ENCODE measurements at regions not wholly inside any gene's neighbourhood (a gene's known extent, or its start where the extent isn't known, plus 50 kb on each side); places are given as distances from the start of the nearest gene placed in this dataset.

GRCh38 chr9:86663905-86664304 lies 283.4 kb downstream of the GAS1 start:
- no peak for DNase-seq
- Histone ChIP-seq H3K27ac (no peak overlapping the region), H3K4me3 (ENCODE audit: low read depth, low read length) (no peak overlapping the region), H3K27me3 (replicated peaks) (no peaks in the 10 kb centered on the region), H3K36me3 (replicated peaks) (no peaks in the 10 kb centered on the region)
- in situ Hi-C loops (cut with HindIII; ENCODE audit: low pct_ligation_motif_present, low sequenced_read_pairs) = no loop called here
- TF ChIP-seq CTCF (IDR thresholded peaks at IDR 0.05; ENCODE audit: low read depth, low read length, missing control alignments) = no peak

- DNase-seq = no peak
- Histone ChIP-seq H3K27ac (no peak overlapping the region), H3K4me3 (ENCODE audit: low read depth, low read length) (no peak overlapping the region), H3K36me3 (replicated peaks) (no peaks in the 10 kb centered on the region), H3K27me3 (replicated peaks) (no peaks in the 10 kb centered on the region)
- in situ Hi-C loops (cut with HindIII; ENCODE audit: low pct_ligation_motif_present, low sequenced_read_pairs) = no loop called here
- no peak for TF ChIP-seq CTCF (IDR thresholded peaks at IDR 0.05; ENCODE audit: low read depth, low read length, missing control alignments)
These were observed 284.3 kb downstream of the GAS1 start for GRCh38 chr9:86662890-86663468.

- TF ChIP-seq CTCF (IDR thresholded peaks at IDR 0.05; ENCODE audit: low read depth, low read length, missing control alignments) = no peak
- DNase-seq = peak; percentile 80
- no peaks in the 10 kb centered on the region for H3K27me3 ChIP-seq (replicated peaks)
- H3K27ac ChIP-seq = no peak overlapping the region
- in situ Hi-C loops (cut with HindIII; ENCODE audit: low pct_ligation_motif_present, low sequenced_read_pairs) = no loop called here
- no peaks in the 10 kb centered on the region for H3K36me3 ChIP-seq (replicated peaks)
- no peak overlapping the region for H3K4me3 ChIP-seq (ENCODE audit: low read depth, low read length)
These were observed 287.0 kb downstream of the GAS1 start for GRCh38 chr9:86660146-86660943.

- DNase-seq = no peak
- H3K27me3 ChIP-seq (replicated peaks) = no peaks in the 10 kb centered on the region
- H3K4me3 ChIP-seq (ENCODE audit: low read depth, low read length) = no peak overlapping the region
- TF ChIP-seq CTCF (IDR thresholded peaks at IDR 0.05; ENCODE audit: low read depth, low read length, missing control alignments) = no peak
- in situ Hi-C loops (cut with HindIII; ENCODE audit: low pct_ligation_motif_present, low sequenced_read_pairs) = no loop called here
- no peak overlapping the region for H3K27ac ChIP-seq
- H3K36me3 ChIP-seq (replicated peaks) = no peaks in the 10 kb centered on the region
These were observed 287.8 kb downstream of the GAS1 start for GRCh38 chr9:86659413-86660046.

GRCh38 chr9:86655147-86655546 lies 292.2 kb downstream of the GAS1 start:
- no peak overlapping the region for H3K4me3 ChIP-seq (ENCODE audit: low read depth, low read length)
- in situ Hi-C loops (cut with HindIII; ENCODE audit: low pct_ligation_motif_present, low sequenced_read_pairs) = no loop called here
- no peak overlapping the region for H3K27ac ChIP-seq
- no peaks in the 10 kb centered on the region for H3K27me3 ChIP-seq (replicated peaks)
- no peak for TF ChIP-seq CTCF (IDR thresholded peaks at IDR 0.05; ENCODE audit: low read depth, low read length, missing control alignments)
- DNase-seq = peak; percentile 35
- no peaks in the 10 kb centered on the region for H3K36me3 ChIP-seq (replicated peaks)
